ENCODE measurements at regions not wholly inside any gene's neighbourhood (a gene's known extent, or its start where the extent isn't known, plus 50 kb on each side); places are given as distances from the start of the nearest gene placed in this dataset.

- no peak for TF ChIP-seq POLR2AphosphoS5 (IDR thresholded peaks at IDR 0.05; ENCODE audit: low read depth, low read length)
- TF ChIP-seq SPI1 (IDR thresholded peaks at IDR 0.05; ENCODE audit: low read depth, low read length), result no peak
- no peak for TF ChIP-seq POLR2A (IDR thresholded peaks at IDR 0.05; ENCODE audit: low read depth, low read length)
- no peak for TF ChIP-seq TAF1 (IDR thresholded peaks at IDR 0.05; ENCODE audit: low read depth, low read length)
These were observed 418.5 kb upstream of the RGMB start for GRCh38 chr5:98354922-98355321.
